Heart left ventricle (tissue), 16 donors: ENCODE measurements at regions not wholly inside any gene's neighbourhood (a gene's known extent, or its start where the extent isn't known, plus 50 kb on each side); places are given as distances from the start of the nearest gene placed in this dataset.

ENCODE experiments used
- ATAC-seq, 4 donors: fragments of 200-7000 bp; cut with Tn5 transposase; one replicate each; pipeline ENCODE4 v1.9.1; 2020 to 2022; ENCODE audit warnings: moderate library complexity in 4 of 4, mild to moderate bottlenecking in 3 of 4, moderate number of reproducible peaks in 1 of 4
- DNase-seq, 5 donors: peaks; one replicate each; pipeline ENCODE4 v3.0.0-alpha.2; 2020
- H3K27ac ChIP-seq, 12 donors: fragments of 200-600 bp; sonication (generic) in 4 of 12; one replicate each; pipeline versions ENCODE4 v1.5.0 to v1.8.0; 2016 to 2022; ENCODE audit warnings: mild to moderate bottlenecking in 2 of 12
- H3K27me3 ChIP-seq, 9 donors: fragments of 200-600 bp; sonication (generic) in 2 of 9; one replicate each; pipeline versions ENCODE4 v1.5.1 to v1.8.0; 2016 to 2022; ENCODE audit warnings: mild to moderate bottlenecking in 3 of 9
- H3K36me3 ChIP-seq, 9 donors: fragments of 200-600 bp; sonication (generic) in 2 of 9; one replicate each; pipeline versions ENCODE4 v1.5.0 to v1.8.0; 2018 to 2022; ENCODE audit warnings: mild to moderate bottlenecking in 2 of 9
- H3K4me1 ChIP-seq, 12 donors: fragments of 200-600 bp; sonication (generic) in 4 of 12; one replicate each; pipeline versions ENCODE4 v1.5.0 to v1.8.0; 2016 to 2022; ENCODE audit warnings: mild to moderate bottlenecking in 3 of 12
- H3K4me3 ChIP-seq, 12 donors: fragments of 200-600 bp; sonication (generic) in 4 of 12; one replicate each; pipeline versions ENCODE4 v1.5.0 to v1.8.0; 2017 to 2022; ENCODE audit warnings: mild to moderate bottlenecking in 9 of 12, moderate library complexity in 4 of 12
- H3K9me3 ChIP-seq, 12 donors: fragments of 200-600 bp; sonication (generic) in 4 of 12; one replicate each; pipeline versions ENCODE4 v1.5.0 to v1.8.0; 2016 to 2022; ENCODE audit warnings: mild to moderate bottlenecking in 1 of 12
- POLR2A ChIP-seq, 2 donors: fragments of 450-650 bp; IDR thresholded peaks; one replicate each; pipeline ENCODE4 v1.6.1; 2017; ENCODE audit warnings: antibody characterized with exemption in 2 of 2, mild to moderate bottlenecking in 2 of 2, moderate library complexity in 2 of 2
- WGBS, 4 donors: extraction: QIAGEN DNeasy Blood & Tissue Kit in 2 of 4; methylation state at CpG; one replicate each; pipeline versions ENCODE4 v1.1.5 to v1.1.7; 2013 to 2018; 5-methylcytosine and 5-hydroxymethylcytosine counted together
- intact Hi-C, 10 donors: fragments of 100-400 bp; cut with DNase I; formaldehyde crosslinking; loops; one replicate each; pipeline versions ENCODE4 v1.11.1 to v1.14.2; 2022
- TF ChIP-seq, protein P1 (sequence below), 12 donors: fragments of 200-600 bp; sonication (generic) in 4 of 12; IDR thresholded peaks; one replicate each; pipeline versions ENCODE4 v1.5.0 to v1.8.0; 2018 to 2022; ENCODE audit warnings: antibody characterized with exemption in 12 of 12, mild to moderate bottlenecking in 5 of 12
- donor health status: ischemic (EF 13 %, LVEDD 7.1; RV severe dilation, severe dysfunction).
- donor health status: healthy with polysubstance abuse.
- donor health status: DM: no; HTN: yes; CAD: no.
- donor health status: DM: no; HTN: no; CAD: no.
- donor health status: ischemic (EF 25% LVEDD 6.9; RV normal size, moderate dysfunction).
- donor health status: ischemic (EF 25% LVEDD 5.7; RV mildly dilated, moderate dysfunction).
- donor health status: healthy.
- donor health status: DM: yes; HTN: yes; CAD: no.
- donor health status: ischemic (EF 35%, LVEDD 5.7; RV mildly dilated, moderate dysfunction).
- donor health status: nonischemic (EF 11% LVEDD 7.7; RV severe dilation, severe dysfunction).
- donor health status: DM: yes; HTN: yes; CAD: no.
- donor health status: PGD.
- donor health status: ischemic (EF 29% LVEDD 5.4; RV normal size, mild dysfunction).
- donor health status: nonischemic (EF 23%, LVEDD 6.1; RV moderate dilation, normal function).

DNA sequence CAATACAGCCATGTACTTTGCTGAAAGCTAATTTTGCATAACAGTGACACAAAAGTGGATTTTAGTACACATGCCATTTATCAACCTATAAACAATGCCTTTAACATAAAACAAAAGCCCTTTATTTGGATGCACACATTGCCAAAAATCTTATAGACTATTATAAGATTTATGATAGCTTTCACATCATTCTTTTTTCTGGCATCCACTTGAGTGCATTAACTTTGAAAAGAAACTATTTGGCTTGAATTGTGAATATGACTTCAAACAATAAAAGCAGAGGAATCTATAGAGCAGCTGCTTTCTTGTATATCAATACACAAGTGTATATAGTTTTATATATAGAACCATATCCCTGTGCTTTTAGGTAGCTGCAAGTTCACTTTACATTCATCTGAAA lies 577.4 kb downstream of the CBLN2 start:
- TF ChIP-seq POLR2A (IDR thresholded peaks at IDR 0.05) = no peak
- TF ChIP-seq, protein P1, sequence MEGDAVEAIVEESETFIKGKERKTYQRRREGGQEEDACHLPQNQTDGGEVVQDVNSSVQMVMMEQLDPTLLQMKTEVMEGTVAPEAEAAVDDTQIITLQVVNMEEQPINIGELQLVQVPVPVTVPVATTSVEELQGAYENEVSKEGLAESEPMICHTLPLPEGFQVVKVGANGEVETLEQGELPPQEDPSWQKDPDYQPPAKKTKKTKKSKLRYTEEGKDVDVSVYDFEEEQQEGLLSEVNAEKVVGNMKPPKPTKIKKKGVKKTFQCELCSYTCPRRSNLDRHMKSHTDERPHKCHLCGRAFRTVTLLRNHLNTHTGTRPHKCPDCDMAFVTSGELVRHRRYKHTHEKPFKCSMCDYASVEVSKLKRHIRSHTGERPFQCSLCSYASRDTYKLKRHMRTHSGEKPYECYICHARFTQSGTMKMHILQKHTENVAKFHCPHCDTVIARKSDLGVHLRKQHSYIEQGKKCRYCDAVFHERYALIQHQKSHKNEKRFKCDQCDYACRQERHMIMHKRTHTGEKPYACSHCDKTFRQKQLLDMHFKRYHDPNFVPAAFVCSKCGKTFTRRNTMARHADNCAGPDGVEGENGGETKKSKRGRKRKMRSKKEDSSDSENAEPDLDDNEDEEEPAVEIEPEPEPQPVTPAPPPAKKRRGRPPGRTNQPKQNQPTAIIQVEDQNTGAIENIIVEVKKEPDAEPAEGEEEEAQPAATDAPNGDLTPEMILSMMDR (IDR thresholded peaks at IDR 0.05) = no peak
- no peak overlapping the region for H3K27ac ChIP-seq
- DNase-seq (no peak), ATAC-seq (no peak)
- no peaks in the 10 kb centered on the region for H3K4me1 ChIP-seq
- intact Hi-C loops = no loop called here
- H3K4me3 ChIP-seq = no peak overlapping the region
- H3K27me3 ChIP-seq = no peaks in the 10 kb centered on the region
- peaks cover 0 to 41% (median 8%) of the 10 kb centered on the region in 12 donors for H3K9me3 ChIP-seq
- H3K36me3 ChIP-seq = no peaks in the 10 kb centered on the region

DNA sequence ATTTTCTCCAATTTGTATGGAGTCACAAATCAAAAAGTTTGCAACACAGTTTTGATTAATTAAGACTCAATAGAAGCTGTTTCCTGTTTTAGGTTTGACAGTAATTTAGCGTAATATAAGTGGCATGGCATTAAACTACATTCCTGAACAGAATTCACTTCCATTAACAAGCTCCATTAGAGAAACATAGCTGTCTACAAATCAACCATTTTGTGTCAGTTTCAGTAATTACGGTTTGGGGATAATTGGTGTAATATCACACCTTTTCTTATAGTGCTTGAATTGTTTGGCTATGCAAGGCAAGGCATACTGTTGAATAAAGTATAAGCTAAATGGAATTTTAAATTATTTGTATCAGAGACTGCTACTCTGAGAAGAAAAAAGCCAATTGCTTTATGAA lies 585.5 kb downstream of the CBLN2 start:
- H3K4me1 ChIP-seq = no peaks in the 10 kb centered on the region
- no peak for ATAC-seq
- DNase-seq = no peak
- no peaks in the 10 kb centered on the region for H3K36me3 ChIP-seq
- no peak overlapping the region for H3K4me3 ChIP-seq
- TF ChIP-seq, protein P1 (IDR thresholded peaks at IDR 0.05) = no peak
- TF ChIP-seq POLR2A (IDR thresholded peaks at IDR 0.05) = no peak
- intact Hi-C loops = no loop called here
- H3K27ac ChIP-seq = no peak overlapping the region
- WGBS, 4 donors = 66 to 80% (median 77%) methylated on average over 2 of the region's 2 CpGs
- peaks cover 0 to 8% (median 0%) of the 10 kb centered on the region in 12 donors for H3K9me3 ChIP-seq
- H3K27me3 ChIP-seq = no peaks in the 10 kb centered on the region

DNA sequence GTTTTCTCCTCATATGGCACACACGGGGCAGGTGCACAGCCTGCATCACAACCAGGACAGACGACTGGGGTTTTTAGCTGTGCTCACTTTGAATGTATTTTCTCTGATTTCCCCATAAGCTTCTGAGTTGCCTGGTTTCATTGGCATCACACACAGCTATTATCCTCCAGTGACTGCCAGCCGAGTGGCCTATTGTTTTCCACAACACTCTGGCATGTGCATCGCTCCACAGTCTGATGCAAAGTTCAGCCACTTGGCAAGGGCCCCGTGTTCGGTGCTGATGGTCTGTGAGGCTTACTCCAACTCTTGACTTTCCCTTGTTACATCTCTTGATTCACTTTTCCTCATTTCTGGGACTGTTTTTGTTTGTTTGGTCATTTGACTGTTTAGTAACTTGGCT lies 593.1 kb downstream of the CBLN2 start:
- Histone ChIP-seq H3K36me3 (no peaks in the 10 kb centered on the region), H3K27me3 (no peaks in the 10 kb centered on the region), H3K27ac (no peak overlapping the region), H3K4me1 (no peaks in the 10 kb centered on the region), H3K9me3 (no peaks in the 10 kb centered on the region), H3K4me3 (no peak overlapping the region)
- WGBS, 4 donors = 65 to 79% (median 75%) methylated on average over 6 of the region's 6 CpGs
- ATAC-seq (no peak), DNase-seq (no peak)
- intact Hi-C loops = no loop called here
- TF ChIP-seq POLR2A (IDR thresholded peaks at IDR 0.05) = no peak
- TF ChIP-seq, protein P1 (IDR thresholded peaks at IDR 0.05) = no peak

DNA sequence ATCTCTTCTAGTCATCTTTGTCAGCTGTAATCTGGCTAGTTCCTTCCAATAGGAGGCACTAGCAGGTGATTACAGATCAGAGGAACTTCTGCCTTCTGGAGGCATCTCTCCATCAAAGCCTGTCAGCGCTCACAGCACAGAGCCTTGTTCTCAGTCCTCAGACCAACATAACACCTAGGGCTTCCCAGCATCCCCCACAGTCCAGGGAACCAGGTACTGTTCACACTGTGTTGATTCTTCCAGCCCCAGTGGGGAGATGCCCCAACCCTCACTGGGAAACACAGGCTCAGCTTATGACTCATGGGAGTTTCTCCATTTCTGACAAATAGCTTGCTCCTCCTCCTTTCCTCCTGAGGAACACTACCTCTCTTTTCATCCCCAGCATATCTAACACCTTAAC lies 601.7 kb downstream of the CBLN2 start:
- intact Hi-C loops = no loop called here
- ATAC-seq (no peak), DNase-seq (no peak)
- TF ChIP-seq POLR2A (IDR thresholded peaks at IDR 0.05) = no peak
- TF ChIP-seq, protein P1 (IDR thresholded peaks at IDR 0.05) = no peak
- whole genome bisulfite sequencing, 4 donors = 43 to 75% (median 58%) methylated on average over 1 of the region's 1 CpG
- no peak overlapping the region for H3K4me3 ChIP-seq
- H3K27ac ChIP-seq = no peak overlapping the region
- H3K9me3 ChIP-seq = no peaks in the 10 kb centered on the region
- no peaks in the 10 kb centered on the region for H3K36me3 ChIP-seq
- H3K4me1 ChIP-seq = no peaks in the 10 kb centered on the region
- no peaks in the 10 kb centered on the region for H3K27me3 ChIP-seq
